ENCODE measurements at regions not wholly inside any gene's neighbourhood (a gene's known extent, or its start where the extent isn't known, plus 50 kb on each side); places are given as distances from the start of the nearest gene placed in this dataset.

DNA sequence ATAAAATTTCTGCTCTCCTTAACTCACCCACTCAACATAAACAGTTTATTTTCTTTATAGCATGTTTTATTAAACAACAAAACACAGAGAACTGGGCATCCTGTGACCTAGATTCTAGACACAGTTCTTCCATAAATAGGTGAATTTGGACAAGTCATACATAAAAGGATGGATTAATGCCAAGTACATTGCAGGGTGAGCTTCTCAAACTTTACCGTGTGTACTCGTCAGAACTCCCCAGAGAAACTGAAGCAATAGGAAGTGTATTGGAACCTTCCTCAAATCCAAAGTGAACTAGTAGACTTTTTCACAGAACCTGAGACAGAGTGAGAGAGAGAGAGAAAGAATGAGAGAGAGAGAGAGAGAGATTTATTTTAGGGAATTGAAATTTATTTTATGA is 139.7 kb downstream of the CD47 start:
- TF ChIP-seq, protein P1, sequence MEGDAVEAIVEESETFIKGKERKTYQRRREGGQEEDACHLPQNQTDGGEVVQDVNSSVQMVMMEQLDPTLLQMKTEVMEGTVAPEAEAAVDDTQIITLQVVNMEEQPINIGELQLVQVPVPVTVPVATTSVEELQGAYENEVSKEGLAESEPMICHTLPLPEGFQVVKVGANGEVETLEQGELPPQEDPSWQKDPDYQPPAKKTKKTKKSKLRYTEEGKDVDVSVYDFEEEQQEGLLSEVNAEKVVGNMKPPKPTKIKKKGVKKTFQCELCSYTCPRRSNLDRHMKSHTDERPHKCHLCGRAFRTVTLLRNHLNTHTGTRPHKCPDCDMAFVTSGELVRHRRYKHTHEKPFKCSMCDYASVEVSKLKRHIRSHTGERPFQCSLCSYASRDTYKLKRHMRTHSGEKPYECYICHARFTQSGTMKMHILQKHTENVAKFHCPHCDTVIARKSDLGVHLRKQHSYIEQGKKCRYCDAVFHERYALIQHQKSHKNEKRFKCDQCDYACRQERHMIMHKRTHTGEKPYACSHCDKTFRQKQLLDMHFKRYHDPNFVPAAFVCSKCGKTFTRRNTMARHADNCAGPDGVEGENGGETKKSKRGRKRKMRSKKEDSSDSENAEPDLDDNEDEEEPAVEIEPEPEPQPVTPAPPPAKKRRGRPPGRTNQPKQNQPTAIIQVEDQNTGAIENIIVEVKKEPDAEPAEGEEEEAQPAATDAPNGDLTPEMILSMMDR (IDR thresholded peaks at IDR 0.05; ENCODE audit: borderline replicate concordance, insufficient read depth, low read depth, low read length), result no peak
- H3K4me3 ChIP-seq (ENCODE audit: low read depth, low read length), result no peak overlapping the region

DNA sequence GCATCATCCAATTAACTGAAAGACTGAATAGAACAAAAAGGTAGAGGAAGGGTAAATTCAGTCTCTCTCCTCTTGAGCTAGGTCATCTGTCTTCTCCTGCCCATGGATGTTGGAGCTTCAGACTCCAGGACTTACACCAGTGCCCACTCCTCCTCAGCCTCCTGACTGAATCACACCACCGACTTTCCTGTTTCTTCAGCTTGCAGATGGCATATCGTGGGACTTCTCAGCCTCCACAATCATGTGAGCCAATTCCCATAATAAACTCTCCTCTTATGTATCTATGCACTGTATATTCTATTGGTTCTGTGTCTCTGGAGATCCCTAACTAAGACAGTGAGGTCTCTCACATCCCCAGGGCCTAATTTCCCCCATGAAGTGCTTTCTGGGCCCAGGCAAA is 140.4 kb downstream of the CD47 start:
- TF ChIP-seq, protein P1 (IDR thresholded peaks at IDR 0.05; ENCODE audit: borderline replicate concordance, insufficient read depth, low read depth, low read length), result no peak
- H3K4me3 ChIP-seq (ENCODE audit: low read depth, low read length), result no peak overlapping the region

DNA sequence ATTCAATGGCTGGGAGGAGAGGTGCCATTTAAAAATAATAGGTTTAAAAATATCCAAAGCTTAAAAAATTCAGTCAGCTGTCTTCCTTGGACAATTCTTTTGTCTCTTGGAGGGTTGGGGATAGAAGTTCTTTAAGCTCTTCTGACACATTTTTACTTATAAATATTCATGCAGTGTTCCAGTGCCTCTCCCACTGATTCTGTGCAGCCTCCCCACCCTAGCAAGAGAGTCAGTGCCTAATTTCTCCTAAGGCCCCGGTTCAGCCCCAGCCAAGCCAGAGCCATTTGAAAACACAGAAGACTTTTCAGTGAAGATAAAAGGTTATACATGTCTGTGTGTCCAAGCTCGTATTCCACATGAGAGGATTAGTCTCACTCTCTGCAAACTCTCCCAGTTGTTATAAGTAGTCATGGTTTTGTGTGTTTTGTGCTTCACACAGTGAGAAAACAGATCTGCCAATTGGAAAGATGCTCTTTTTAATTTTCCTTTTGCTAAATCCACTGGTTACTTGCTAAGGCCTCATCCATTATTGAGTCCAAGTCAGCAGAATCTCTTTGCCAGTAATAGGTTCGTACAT is 141.3 kb downstream of the CD47 start:
- TF ChIP-seq, protein P1 (IDR thresholded peaks at IDR 0.05; ENCODE audit: borderline replicate concordance, insufficient read depth, low read depth, low read length), result no peak

DNA sequence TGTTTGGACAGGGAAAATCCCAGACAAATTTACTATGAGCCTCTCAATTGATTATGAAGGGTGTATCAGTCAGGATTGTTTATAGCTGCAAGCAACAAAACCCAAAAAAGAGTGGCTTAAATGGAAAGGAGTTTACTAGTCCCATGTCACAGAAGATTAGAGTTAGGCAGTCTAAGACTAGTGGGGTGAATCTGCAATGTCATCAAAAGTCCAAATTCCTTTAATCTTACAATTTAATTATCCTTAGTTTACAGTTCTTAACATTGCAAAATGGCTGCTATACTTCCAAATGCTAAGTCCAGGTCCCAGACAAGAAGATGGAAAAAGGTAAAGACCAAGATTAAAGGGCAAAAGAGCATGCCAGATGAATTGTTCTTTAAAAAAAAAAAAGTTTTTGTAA is 143.6 kb downstream of the CD47 start:
- no peak overlapping the region for H3K4me3 ChIP-seq (ENCODE audit: low read depth, low read length)
- TF ChIP-seq, protein P1 (IDR thresholded peaks at IDR 0.05; ENCODE audit: borderline replicate concordance, insufficient read depth, low read depth, low read length), result no peak

More for the DNA sequence above, 141.3 kb downstream of the CD47 start:
- H3K4me3 ChIP-seq (ENCODE audit: low read depth, low read length), result no peak overlapping the region

DNA sequence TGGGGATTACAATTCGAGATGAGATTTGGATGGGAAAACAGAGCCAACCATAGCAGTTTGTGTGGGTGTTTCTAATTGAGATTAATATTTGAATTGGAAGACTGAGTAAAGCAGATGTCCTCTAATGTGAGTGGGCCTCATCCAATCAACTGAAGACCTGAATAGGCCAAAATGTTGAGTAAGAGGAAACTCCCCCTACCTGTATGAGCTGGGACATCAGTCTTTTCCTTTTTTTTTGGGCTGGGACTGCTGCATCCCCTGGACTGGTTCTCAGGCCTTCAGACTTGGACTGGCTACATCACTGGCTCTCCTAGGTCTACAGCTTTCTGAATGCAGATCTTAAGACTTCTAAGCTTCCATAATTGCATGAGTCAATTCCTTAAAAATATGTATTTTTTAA is 144.1 kb downstream of the CD47 start:
- no peak overlapping the region for H3K4me3 ChIP-seq (ENCODE audit: low read depth, low read length)
- TF ChIP-seq, protein P1 (IDR thresholded peaks at IDR 0.05; ENCODE audit: borderline replicate concordance, insufficient read depth, low read depth, low read length), result no peak

DNA sequence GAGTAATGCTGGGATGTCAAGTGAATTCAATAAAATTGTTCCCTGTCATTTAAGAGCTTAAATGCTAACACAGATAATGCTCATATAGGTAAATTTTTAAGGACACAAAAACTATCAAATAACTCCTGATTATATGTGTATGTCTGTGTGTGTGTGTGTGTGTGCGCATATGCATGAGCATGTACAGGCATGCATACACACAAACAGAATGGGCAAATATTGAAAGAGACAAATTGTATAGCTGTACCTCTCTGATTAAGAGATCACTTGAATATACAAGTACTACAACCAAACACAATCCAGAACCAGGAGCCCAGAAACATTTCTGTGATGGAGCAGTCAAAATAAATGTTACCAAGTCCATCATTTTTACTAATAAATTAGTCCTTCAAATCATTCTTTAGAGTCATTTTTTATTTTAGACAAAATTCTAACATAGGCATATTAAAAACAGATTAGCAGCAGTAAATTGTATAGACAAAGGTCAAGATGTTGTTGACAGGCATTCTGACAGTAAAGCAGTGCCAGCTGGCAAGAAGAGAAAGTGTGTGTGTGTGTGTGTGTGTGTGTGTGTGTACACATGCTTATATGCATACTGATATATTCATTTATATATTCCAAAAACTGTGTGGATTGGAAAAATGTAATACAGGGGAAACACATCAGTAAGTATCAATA is 145.3 kb downstream of the CD47 start:
- TF ChIP-seq, protein P1 (IDR thresholded peaks at IDR 0.05; ENCODE audit: borderline replicate concordance, insufficient read depth, low read depth, low read length), result no peak
- no peak overlapping the region for H3K4me3 ChIP-seq (ENCODE audit: low read depth, low read length)

Measured in GM12875 (cell line).